Mesothelial cell of epicardium (in vitro differentiated cells): ENCODE measurements at regions not wholly inside any gene's neighbourhood (a gene's known extent, or its start where the extent isn't known, plus 50 kb on each side); places are given as distances from the start of the nearest gene placed in this dataset.
A peak's percentile ranks its signal among the peaks of the same experiment; 100 is the strongest.

ENCODE experiments used
- DNase-seq, 2 experiments: peaks; one replicate each; pipeline ENCODE4 v3.0.0; 2021; ENCODE audit warnings: low spot score in 2 of 2; ENCODE audit not compliant: unreplicated experiment in 2 of 2
- H3K27ac Mint-ChIP-seq: 2 replicates; pipeline ENCODE4 v1.8.0; 2021; ENCODE audit warnings: mixed read lengths
- H3K27me3 Mint-ChIP-seq: 2 replicates; pipeline ENCODE4 v1.8.0; 2021; ENCODE audit warnings: low read depth, mixed read lengths
- H3K36me3 Mint-ChIP-seq: 2 replicates; pipeline ENCODE4 v1.8.0; 2021; ENCODE audit warnings: mixed read lengths
- H3K4me1 Mint-ChIP-seq: 2 replicates; pipeline ENCODE4 v1.8.0; 2021; ENCODE audit warnings: mixed read lengths
- H3K4me3 Mint-ChIP-seq: 2 replicates; pipeline ENCODE4 v1.8.0; 2021; ENCODE audit warnings: mild to moderate bottlenecking, moderate library complexity, mixed read lengths
- H3K9me3 Mint-ChIP-seq: 2 replicates; pipeline ENCODE4 v1.8.0; 2021; ENCODE audit warnings: mixed read lengths
- CTCF ChIP-seq: fragments of 200-600 bp; sonication (generic); IDR thresholded peaks from one replicate; pipeline ENCODE4 v1.5.0; 2021; ENCODE audit warnings: antibody characterized with exemption; ENCODE audit not compliant: unreplicated experiment

- Mint-ChIP-seq H3K9me3 (no peaks in the 10 kb centered on the region), H3K4me3 (no peak overlapping the region), H3K36me3 (no peaks in the 10 kb centered on the region), H3K27ac (no peak overlapping the region), H3K4me1 (peaks cover 27% of the 10 kb centered on the region), H3K27me3 (no peaks in the 10 kb centered on the region)
- DNase-seq = no peak
- TF ChIP-seq CTCF = no peak
Measured at GRCh38 chr12:75779891-75780496, 251.6 kb downstream of the PHLDA1 start.

DNA sequence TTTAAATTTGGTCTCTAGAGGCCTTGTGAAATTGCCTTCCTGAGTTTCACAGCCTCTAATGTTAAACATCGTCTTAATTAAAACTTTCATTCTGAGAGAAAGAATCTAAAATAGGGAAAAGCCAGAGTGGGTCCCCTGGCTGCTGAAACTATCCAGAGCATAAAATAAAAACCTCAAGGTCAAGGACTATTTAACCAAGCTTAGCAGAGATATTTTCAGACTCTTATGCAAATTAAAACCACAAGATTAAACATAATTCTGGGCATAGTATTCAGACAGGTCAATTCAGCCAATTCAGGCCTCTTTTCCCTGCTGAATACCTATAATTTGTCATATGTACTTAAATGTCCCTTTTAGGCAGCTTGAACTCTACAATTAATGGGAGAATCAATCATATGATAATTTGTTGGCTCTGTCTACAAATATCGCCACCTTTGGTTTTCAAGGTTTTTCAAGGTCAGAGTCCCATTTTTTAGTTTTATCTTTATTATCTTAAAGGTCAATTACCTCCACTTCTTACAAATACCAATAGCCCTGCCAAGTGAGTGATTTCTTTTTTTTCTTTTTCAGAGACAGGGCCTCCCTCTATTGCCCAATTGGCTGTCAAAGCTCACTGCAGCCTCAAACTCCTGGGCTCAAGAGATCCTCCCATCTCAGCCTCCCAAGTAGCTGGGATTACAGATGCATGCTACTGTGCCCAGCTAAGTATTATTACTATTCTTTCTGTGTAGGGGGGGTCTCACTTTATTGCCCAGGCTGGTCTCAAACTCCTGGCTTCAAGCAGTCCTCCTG is 257.1 kb downstream of the PHLDA1 start:
- TF ChIP-seq CTCF = no peak
- no peaks in the 10 kb centered on the region for H3K9me3 Mint-ChIP-seq
- H3K27ac Mint-ChIP-seq = peak overlapping the region; percentile 76
- no peak overlapping the region for H3K4me3 Mint-ChIP-seq
- peaks cover 11% of the 10 kb centered on the region for H3K4me1 Mint-ChIP-seq
- no peaks in the 10 kb centered on the region for H3K36me3 Mint-ChIP-seq
- H3K27me3 Mint-ChIP-seq = no peaks in the 10 kb centered on the region
- DNase-seq = no peak

DNA sequence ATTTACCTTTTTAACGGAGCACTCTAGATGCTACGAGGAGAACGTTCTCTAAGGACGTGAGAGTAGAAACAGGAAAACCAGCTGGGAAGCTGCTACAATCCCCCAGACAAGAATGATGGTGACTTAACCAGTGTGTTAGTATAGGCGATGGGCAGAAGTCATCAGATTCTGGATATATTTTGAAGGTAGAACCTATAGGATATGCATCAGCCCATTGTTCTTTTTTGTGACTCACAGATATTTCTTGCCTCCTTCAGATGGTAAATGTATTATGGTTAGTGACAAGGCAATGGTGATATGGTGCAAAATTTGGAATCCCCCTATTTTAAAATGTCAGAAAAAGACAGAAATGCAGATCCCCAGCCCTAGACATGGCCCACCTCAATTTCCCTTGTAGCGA is 258.2 kb downstream of the PHLDA1 start:
- H3K4me3 Mint-ChIP-seq = no peak overlapping the region
- no peaks in the 10 kb centered on the region for H3K27me3 Mint-ChIP-seq
- DNase-seq = no peak
- peaks cover 13% of the 10 kb centered on the region for H3K4me1 Mint-ChIP-seq
- H3K36me3 Mint-ChIP-seq = no peaks in the 10 kb centered on the region
- no peak overlapping the region for H3K27ac Mint-ChIP-seq
- TF ChIP-seq CTCF = no peak
- no peaks in the 10 kb centered on the region for H3K9me3 Mint-ChIP-seq

DNA sequence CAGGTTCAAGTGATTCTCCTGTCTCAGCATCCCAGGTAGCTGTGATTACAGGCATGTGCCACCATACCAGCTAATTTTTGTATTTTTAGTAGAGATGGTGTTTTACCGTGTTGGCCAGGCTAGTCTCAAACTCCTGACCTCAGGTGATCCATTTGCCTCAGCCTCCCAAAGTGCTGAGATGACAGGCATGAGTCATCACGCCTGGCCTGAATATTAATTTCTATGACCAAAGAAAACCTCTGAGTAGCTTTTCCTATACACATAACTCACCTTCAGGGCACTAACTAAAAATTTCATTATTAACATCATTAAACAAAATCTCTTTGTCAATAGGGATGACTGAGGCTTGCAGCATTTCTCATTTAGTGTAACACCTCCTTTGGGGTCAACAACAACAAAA is 259.6 kb upstream of the KRR1 start:
- Mint-ChIP-seq H3K27ac (no peak overlapping the region), H3K9me3 (no peaks in the 10 kb centered on the region), H3K4me3 (no peak overlapping the region), H3K4me1 (peaks cover 29% of the 10 kb centered on the region), H3K27me3 (no peaks in the 10 kb centered on the region), H3K36me3 (no peaks in the 10 kb centered on the region)
- no peak for TF ChIP-seq CTCF
- no peak for DNase-seq

GRCh38 chr12:75767957-75768356 is 256.5 kb upstream of the KRR1 start:
- no peaks in the 10 kb centered on the region for H3K9me3 Mint-ChIP-seq
- DNase-seq = no peak
- H3K4me3 Mint-ChIP-seq = no peak overlapping the region
- H3K4me1 Mint-ChIP-seq = peaks cover 35% of the 10 kb centered on the region
- no peak for TF ChIP-seq CTCF
- H3K27ac Mint-ChIP-seq = no peak overlapping the region
- no peaks in the 10 kb centered on the region for H3K27me3 Mint-ChIP-seq
- no peaks in the 10 kb centered on the region for H3K36me3 Mint-ChIP-seq
